GM21390 (cell line): ENCODE measurements at regions not wholly inside any gene's neighbourhood (a gene's known extent, or its start where the extent isn't known, plus 50 kb on each side); places are given as distances from the start of the nearest gene placed in this dataset.

Experiments
- ATAC-seq: cut with Tn5 transposase; IDR thresholded peaks from one replicate; pipeline ENCODE4 v1.9.1; 2021; ENCODE audit not compliant: unreplicated experiment

DNA sequence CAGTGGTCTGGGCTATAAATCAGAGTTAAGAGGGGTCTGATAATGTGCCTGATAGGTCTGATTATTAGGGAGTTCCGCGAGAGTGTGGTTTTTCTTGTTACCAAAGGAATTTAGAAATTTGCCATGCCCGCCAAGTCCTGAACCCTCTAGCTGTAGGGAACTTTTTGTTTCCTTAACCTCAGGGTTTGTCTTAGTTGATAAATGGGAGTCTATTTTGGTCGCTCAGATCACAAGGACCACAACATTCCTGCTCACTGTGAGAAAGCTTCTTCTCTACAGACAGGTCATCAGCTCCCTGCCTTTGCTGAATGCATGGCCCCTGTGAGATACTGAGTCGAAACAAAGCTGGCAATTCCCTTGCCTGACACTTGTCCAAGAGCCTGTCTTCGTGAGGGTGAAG is 497.8 kb downstream of the HS3ST4 start:
- ATAC-seq: no peak

DNA sequence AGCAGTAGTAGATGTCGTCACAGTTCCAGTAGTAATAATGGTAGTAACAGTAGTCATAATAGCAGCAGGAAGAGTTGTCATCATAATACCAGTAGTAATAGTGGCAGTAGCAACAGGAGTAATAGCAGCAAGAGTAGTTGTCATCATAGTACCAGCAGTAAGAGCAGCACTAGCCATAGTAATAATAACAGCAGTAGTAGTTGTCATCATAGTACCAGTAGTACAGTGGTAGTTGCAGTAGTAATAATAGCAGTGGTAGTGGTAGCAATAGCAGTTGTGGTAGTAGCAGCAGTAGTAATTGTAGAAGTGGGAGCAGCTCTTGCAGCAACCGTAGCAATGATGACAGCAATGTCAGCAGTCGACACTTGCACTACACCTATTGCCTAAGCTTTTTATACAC is 502.8 kb downstream of the HS3ST4 start:
- no peak for ATAC-seq

DNA sequence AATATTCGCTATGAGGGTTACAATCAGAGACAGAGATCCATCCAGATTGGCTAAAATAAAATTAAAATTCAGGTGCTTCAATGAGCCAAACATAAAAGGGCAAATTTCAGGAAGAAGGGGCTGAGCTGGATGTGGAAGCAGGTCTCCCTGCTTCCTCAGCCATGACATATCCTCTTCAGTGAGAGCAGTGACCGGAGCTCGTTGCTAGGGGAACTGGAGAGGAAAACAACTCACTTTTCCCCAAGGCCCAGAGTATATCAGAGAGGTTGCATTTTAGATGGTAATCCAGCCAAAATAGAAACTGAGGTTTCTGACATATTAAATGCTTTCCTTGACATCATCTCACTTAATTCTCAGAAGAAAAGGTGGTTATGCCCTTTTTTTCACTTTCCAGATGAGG is 503.5 kb downstream of the HS3ST4 start:
- no peak for ATAC-seq

DNA sequence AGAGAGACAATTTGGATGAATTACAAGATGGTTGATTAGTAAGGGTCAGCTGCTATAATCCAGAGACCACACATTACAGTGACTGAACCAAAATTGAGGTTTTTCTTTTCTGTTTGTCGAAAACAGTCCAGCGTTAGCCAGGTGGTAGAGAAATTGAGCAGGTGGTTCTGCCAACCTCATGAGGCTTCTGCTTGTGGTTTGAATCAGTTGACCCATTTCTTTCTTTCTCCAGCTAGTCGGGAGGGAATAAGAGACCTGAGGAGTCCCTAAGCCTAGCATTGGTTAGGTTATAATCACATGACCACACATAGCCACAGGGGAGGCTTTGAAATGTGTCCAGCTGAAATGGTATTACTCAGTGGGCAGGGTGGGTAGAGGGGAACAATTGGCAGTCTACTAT is 504.6 kb downstream of the HS3ST4 start:
- ATAC-seq: no peak

DNA sequence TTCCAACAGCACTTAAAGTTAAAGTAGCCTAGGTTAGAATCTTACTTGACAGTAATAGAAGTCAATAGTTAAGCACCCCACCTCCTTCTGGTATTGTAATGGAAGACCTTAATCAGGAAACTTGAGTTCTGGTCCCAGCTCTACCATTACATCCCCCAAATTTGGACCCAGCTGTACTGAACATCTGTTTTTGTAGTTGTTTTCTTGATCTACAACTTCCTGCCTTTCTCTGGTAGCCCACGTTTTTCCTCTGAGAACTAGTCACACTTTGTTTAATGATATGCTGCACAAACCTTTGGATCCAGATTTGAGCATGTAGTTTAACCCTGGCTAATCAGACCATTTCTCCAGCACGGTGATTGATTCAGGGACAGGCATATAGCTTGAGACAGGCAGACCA is 505.0 kb downstream of the HS3ST4 start:
- ATAC-seq: no peak

DNA sequence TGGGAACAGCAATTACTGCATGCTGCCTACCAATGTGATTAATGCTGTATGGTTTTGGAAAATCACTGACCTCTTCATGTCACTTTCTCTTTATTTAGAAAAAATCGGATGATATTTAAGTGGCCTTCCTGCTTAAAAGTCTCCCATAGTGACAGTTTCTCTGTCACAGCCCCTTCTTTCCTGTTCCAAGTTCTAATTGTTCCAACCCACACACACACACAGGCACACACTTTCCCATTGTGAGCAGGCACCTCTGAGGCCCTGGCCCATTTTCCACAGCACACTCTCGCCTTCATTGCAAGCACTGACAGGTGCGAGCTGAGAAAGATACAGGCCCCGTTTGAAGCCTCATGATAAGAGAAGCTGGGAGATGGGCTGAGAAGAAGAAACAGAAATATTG is 505.9 kb downstream of the HS3ST4 start:
- no peak for ATAC-seq

DNA sequence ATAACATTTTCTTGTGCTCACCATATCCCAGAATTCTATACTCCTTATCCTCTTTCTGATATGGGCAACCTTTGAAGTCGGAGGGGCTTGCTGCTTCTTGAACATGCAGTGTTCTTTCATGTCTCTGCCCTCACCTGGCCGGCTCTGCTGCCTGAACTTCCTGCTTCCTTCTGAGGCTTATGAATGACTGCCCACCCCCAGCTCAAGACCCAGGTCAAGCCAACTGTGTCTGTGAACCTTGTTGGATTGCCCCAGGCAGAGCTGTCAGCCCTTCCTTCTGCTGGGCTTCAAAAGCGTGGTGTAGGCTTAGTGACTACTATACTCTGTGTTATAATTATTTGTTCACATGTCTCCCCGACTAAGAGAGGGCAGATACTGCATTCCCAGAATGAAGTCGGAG is 506.5 kb downstream of the HS3ST4 start:
- no peak for ATAC-seq

DNA sequence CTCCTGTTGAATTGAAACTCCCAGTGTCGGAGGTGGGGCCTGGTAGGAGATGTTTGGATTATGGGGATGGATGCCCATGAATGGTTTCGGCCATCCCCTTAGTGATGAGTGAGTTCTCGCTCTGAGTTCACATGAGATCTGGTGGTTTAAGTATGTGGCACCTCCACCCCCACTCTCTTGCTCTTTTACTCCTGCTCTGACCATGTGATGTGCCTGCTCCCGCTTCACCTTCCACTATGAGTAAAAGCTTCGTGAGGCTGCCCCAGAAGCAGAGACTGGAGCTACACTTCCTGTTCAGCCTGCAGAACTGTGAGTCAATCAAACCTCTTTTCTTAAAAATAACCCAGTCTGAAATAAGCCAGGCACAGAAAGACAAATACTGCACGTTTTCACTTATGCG is 512.4 kb downstream of the HS3ST4 start:
- ATAC-seq: no peak

DNA sequence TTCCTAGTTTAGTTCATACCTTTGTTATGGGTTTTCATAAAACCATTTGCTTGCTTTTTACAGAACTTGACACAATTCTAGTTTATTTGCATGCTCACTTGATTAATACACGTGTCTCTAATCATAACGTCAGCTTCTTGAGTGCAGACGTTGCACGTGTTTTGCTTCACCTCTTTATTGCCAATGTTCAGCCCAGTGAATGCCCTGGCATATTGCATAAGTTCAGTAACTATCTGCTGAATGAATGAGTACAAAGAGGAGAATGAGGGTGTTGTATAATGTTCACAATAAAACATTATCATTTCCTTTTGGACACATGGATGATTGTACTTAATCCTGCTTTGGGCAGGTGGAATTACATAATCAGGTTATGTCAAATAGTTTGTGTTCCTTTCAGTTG is 519.8 kb downstream of the HS3ST4 start:
- no peak for ATAC-seq

DNA sequence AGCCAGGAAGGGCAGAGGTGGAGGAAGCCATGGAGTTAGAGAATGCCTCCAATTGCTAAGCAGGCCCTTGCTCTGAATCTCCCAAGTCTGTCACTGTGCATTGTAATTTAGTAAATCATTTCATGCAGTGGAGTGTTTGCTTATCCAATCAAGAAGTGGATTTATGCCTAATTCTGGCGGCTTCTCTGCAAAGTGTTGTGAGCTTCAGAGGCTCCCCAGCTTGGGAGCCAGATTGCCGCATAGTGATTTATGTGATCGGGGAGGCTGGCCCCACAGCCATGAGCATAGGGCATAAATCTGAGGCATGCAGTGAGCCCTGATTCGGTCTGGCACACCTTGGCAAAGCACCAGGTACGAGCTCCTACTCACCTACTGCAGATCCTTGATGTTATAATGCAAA is 520.8 kb downstream of the HS3ST4 start:
- no peak for ATAC-seq

DNA sequence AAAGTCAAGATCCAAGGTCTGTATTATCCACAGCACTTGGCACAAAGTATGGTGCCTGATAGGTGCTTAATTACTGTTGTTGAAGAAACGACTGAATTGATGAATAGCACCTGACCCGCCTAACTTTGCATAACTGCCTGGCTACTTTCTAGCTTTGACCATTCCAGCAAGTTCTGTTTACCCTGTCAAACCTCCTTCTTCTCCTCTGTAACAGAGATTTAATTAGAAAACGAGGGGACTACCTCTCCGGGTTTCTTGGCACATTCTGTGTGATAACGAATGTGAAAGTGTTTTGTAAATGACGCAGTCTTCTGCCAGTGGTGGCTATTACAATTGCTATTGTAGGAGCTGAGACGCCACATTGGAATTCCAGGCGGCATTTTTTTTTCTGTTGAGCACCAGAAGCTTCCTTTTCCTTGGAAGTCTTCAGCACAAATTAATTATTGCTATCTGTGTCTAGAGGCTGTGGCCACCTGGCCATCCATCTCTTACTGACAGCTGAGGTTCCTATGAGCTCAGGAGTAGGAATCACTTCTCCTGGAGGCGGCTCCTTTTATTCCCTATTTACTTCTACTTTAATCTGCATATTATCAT is 522.9 kb downstream of the HS3ST4 start:
- no peak for ATAC-seq

DNA sequence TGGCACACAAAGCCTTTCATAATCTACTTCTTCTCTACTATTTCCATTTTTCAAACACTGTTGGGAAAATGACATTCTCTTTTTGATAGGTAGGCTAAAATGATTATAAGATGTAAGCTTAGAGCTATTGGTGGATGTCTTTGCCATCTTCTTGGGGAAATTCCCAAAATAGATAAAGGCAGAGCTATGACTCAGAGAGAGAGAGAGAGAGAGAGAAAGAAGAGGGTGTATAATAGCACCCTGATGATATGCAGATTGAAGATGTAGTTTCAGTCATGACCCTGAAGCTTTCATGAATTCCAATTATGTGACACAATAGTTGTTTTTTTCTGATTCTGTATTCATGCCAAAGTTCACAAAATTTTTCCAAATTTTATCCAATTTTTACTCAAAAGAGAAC is 529.1 kb downstream of the HS3ST4 start:
- ATAC-seq: no peak

DNA sequence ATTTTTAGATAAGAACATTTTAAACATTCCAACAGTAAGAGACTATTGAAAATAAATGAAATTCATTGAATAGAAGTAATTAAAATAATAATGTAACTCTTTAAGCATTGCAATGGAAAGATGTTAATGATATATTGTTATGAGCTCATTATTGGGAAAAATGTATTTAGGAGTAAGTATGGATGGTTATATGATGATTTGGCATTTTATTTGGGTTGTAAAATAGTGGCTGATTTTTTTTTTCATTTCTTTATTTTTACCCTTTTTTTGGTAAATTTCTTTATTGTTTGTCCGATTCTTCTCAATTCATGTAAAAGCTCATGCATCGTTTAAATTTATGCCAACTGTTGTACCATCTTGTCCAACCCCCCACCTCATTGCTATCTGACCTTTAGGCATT is 539.9 kb downstream of the HS3ST4 start:
- no peak for ATAC-seq

DNA sequence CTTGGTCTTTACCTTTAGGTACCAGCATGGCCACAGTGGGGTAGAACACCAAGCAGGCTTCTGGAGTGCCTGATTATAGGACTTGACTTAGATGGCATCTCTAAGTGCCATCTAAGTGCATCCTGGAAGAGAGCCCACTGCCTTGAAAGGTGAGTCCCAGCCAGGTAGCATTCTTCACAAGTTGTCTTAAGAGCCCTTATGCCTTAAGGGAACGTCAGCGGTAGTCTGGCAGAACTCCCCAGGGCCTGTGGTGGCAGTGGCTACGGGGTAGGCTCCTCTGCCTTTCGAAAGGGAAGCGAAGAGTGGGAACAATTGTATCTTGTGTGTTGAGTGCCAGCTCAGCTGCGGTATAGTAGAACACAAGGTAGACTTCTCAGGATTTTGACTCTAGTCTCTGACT is 549.0 kb downstream of the HS3ST4 start:
- ATAC-seq: no peak

DNA sequence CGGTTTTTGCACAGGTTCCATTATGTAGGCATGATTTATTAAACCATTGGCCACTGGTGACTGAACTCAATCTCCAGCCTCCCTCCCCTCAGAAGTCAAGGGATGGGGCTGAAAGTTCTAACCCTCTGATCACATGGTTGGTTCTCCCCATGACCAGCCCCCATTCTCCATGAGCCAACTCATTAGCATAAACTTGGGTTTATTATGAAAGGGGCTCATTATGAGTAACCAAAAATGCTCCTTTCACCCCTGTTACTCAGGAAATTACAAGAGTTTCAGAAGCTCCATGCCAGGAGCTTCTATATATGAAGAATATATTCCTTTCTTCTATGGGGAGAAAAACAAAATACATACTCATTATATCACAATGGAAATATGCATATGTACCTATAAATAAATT is 555.3 kb downstream of the HS3ST4 start:
- no peak for ATAC-seq

DNA sequence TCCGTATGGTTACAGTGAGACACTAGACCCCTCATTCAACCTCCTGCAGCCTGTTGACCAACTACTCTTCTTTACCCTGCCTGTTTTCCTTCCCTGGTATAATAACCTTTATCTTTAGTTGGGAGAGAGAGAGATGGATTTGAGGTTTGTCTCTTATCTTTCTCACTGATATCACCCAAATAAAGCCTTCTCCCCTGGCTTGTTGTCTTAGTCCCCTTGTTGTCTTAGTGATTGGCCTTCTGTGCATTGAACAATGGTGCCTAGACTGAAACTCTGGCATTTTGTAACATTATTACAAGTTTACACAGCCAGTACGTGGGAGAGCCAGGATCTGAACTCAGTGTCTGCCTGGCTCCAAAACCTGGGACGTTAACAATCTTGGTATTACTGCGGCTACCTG is 560.8 kb downstream of the HS3ST4 start:
- ATAC-seq: no peak

DNA sequence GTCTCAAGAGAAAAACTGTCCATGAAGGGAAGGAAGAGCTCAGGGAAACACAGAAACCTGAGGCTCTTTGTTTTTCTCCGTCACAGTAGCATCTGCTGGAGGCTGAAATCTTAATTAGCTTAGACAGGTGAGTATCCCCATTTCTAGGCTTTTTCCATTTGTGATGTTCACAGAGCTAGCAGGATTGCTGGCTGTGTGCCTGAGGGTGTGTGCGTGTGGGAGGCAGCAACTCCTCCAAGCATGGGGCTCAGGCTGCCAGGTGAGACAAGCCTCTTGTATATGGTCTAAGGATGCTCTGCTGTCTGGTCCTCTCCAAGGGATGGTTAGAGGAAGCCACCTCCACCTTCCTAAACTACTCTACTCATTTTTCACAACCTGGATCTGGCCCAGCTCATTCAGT is 569.9 kb downstream of the HS3ST4 start:
- no peak for ATAC-seq

DNA sequence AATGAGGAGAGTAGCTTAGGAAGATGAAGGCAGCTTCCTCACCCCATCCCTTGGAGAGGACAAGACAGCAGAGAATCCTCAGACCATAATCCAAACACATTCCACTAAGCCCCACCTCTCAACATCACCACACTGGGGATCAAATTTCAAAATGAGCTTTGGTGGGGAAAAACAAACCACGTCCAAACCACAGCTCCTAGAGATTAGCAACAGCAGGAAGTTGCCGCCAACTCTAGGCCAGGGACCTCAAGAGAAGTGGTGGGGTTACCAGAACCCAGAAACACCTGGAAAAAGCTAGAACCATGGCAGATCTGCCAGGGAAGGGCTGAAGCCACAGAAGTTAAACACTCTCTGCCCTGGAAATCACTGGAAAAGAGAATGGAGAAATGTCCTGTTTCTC is 571.6 kb downstream of the HS3ST4 start:
- ATAC-seq: no peak

DNA sequence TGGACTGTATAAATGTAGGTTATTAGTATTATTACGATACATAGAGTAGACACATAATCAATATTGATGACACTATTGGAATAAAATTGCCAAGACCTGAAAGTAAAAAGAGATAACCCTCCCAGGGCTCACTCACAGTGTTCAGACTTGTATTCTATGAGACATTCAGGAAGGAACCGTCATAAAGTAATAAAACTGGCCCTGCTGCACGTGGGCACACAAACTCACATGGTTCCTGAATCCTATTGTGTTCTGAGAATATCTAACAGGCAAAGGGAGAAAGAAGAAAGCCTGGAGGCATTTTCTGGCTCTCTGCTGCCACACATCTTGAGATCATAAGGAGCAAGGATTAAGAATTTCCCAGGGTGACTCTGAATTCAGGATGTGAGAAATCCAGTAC is 575.9 kb downstream of the HS3ST4 start:
- ATAC-seq: no peak

DNA sequence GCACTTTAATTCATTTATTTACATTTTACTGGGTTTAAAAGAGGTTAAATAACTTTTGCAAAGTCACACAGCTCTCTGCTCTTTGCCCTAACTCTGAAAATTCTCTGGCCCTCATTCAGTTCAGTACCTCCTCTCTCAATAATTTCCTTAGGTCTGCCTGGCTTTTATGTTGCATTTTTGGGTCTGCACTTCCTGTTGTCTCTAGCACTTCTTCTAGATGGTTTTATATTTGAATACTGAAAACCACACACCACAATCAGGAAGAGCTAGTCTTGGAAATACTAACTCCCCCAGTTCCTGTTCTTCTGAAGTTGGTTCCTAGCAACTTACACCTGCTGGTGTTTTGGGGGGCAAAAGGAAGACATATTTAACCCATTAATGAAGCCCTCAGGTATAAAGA is 577.9 kb downstream of the HS3ST4 start:
- no peak for ATAC-seq

DNA sequence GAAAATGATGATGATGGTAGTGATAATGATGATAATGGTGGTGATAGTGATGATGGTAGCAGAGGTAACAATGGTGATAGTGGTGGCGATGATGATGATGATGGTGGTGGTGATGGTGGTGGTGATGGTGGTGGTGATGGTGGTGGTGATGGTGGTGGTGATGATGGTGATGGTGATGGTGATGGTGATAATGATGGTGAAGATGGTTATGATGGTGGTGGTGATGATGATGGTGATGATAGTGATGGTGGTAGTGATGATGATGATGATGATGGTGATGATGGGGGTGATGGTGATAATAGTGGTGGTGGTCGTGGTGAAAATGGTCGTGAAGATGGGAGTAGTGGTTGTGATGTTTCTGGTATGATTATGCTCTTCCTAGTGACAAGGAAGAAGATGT is 581.8 kb downstream of the HS3ST4 start:
- no peak for ATAC-seq

DNA sequence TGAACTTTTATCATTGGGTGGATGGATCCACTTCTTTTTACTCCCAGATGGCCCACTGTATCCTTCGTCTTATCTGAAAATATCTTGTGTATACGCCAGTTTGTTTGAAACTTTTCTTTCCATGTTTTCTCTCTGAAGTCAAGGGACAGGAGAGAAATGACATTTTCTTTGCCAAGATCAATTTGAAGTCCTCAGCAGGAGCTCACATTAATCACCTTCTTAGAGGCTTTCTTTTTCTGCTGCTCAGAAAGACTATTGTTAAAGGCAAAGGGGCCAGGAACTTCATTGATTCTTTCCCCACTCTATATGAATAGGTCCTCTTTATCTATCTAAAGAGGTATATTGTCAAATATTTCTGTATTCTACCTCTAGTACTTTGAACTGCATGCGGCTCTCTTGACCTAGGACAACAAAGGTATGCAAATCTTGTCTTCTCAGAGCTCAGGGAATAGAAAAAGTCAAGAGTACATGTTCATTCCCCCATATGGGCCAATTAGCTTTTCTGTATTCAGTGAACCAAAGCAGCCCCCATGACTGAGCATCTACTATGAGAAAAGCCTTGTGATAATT is 583.3 kb downstream of the HS3ST4 start:
- no peak for ATAC-seq

DNA sequence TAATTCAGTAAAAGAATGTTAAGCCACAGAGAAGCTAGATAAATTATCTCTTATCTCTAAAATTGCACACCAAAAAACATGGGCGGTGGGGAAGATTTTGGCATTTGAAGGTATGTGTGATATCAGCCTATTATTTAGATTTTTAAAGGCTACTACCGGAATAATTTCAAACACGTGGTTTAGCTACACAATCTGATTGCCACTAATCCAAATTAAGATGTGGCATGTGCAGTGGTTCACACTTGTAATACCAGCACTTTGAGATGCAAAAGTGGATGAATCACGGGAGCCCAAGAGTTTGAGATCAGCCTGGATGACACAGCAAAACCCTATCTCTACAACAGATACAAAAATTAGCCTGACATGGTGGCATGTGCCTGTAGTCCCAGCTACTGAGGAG is 584.5 kb downstream of the HS3ST4 start:
- ATAC-seq: no peak
